Neural cell (in vitro differentiated cells): ENCODE measurements at regions not wholly inside any gene's neighbourhood (a gene's known extent, or its start where the extent isn't known, plus 50 kb on each side); places are given as distances from the start of the nearest gene placed in this dataset.

ENCODE experiments used
- H2AFZ ChIP-seq: fragments of 200-600, 300-800 bp; sonication (generic), shearing (Covaris generic); 2 replicates; pipeline ENCODE4 v1.6.0; 2014; ENCODE audit warnings: low read depth, mild to moderate bottlenecking, antibody characterized with exemption, low read length, moderate library complexity
- H3F3A ChIP-seq: fragments of 200-600 bp; shearing (Covaris generic); 2 replicates; pipeline ENCODE4 v1.6.1; 2016; ENCODE audit warnings: mild to moderate bottlenecking, moderate library complexity, mixed read lengths, antibody characterized with exemption, low read length; ENCODE audit not compliant: insufficient read depth, poor library complexity, severe bottlenecking
- H3K27ac ChIP-seq: fragments of 200-600, 300-800 bp; sonication (generic), shearing (Covaris generic); 2 replicates; pipeline ENCODE4 v1.5.1; 2014; ENCODE audit warnings: mild to moderate bottlenecking, low read length, moderate library complexity
- H3K27me3 ChIP-seq: fragments of 300-800, 200-600 bp; sonication (generic), shearing (Covaris generic); 2 replicates; pipeline ENCODE4 v1.6.0; 2014; ENCODE audit warnings: mild to moderate bottlenecking, low read depth, low read length, moderate library complexity; ENCODE audit not compliant: insufficient read depth
- H3K36me3 ChIP-seq: fragments of 300-800, 200-600 bp; sonication (generic), shearing (Covaris generic); 2 replicates; pipeline ENCODE4 v1.5.1; 2014; ENCODE audit warnings: mild to moderate bottlenecking, antibody characterized with exemption, low read length, moderate library complexity; ENCODE audit not compliant: insufficient read depth
- H3K4me2 ChIP-seq: fragments of 300-800, 200-600 bp; sonication (generic), shearing (Covaris generic); 2 replicates; pipeline ENCODE4 v1.6.0; 2014; ENCODE audit warnings: mild to moderate bottlenecking, low read length
- H3K4me3 ChIP-seq: fragments of 300-800, 200-600 bp; sonication (generic), shearing (Covaris generic); 2 replicates; pipeline ENCODE4 v1.5.1; 2014; ENCODE audit warnings: mild to moderate bottlenecking, low read length, moderate library complexity
- H3K79me2 ChIP-seq: fragments of 200-600 bp; shearing (Covaris generic); replicated peaks from 2 replicates; pipeline ENCODE4 v1.6.0; 2014; ENCODE audit warnings: mild to moderate bottlenecking, low read length, moderate library complexity; ENCODE audit not compliant: insufficient read depth
- H3K9ac ChIP-seq: fragments of 300-800, 200-600 bp; sonication (generic), shearing (Covaris generic); 2 replicates; pipeline ENCODE4 v1.6.1; 2016; ENCODE audit warnings: mild to moderate bottlenecking, low read length, mixed read lengths
- H3K9me2 ChIP-seq: fragments of 200-600 bp; shearing (Covaris generic); 2 replicates; pipeline ENCODE4 v1.6.1; 2016; ENCODE audit warnings: mild to moderate bottlenecking, low read length, mixed read lengths; ENCODE audit not compliant: insufficient read depth
- H3K9me3 ChIP-seq: fragments of 200-600, 300-800 bp; sonication (generic), shearing (Covaris generic); 2 replicates; pipeline ENCODE4 v1.6.1; 2016; ENCODE audit warnings: mild to moderate bottlenecking, mixed run types, low read length, moderate library complexity, mixed read lengths
- H4K20me1 ChIP-seq: fragments of 200-600 bp; shearing (Covaris generic); 2 replicates; pipeline ENCODE4 v1.6.1; 2016; ENCODE audit warnings: mild to moderate bottlenecking, mixed run types; ENCODE audit not compliant: insufficient read depth
- CTCF ChIP-seq: fragments of 450-650 bp; IDR thresholded peaks from 2 replicates; pipeline ENCODE4 v1.5.1; 2014; ENCODE audit warnings: antibody characterized with exemption, mild to moderate bottlenecking, moderate library complexity; ENCODE audit not compliant: poor library complexity, severe bottlenecking
- EP300 ChIP-seq: fragments of 450-650 bp; conservative IDR thresholded peaks from 2 replicates; pipeline ENCODE4 v1.6.1; 2014; ENCODE audit warnings: antibody characterized with exemption, mild to moderate bottlenecking, moderate library complexity; ENCODE audit not compliant: poor library complexity, severe bottlenecking
- EZH2 ChIP-seq: fragments of 200-600, 300-800 bp; shearing (Covaris generic), sonication (generic); IDR thresholded peaks from 2 replicates; pipeline ENCODE4 v1.6.1; 2014; ENCODE audit warnings: antibody characterized with exemption, low read length, borderline replicate concordance, mild to moderate bottlenecking; ENCODE audit not compliant: insufficient read depth, poor library complexity, severe bottlenecking
- MXI1 ChIP-seq: fragments of 450-650 bp; conservative IDR thresholded peaks from 2 replicates; pipeline ENCODE4 v1.6.1; 2014; ENCODE audit warnings: antibody characterized with exemption, mild to moderate bottlenecking; ENCODE audit not compliant: poor library complexity, severe bottlenecking
- POLR2AphosphoS5 ChIP-seq: IDR thresholded peaks from 2 replicates; pipeline ENCODE4 v1.6.1; 2012
- RAD21 ChIP-seq: fragments of 450-650 bp; conservative IDR thresholded peaks from 2 replicates; pipeline ENCODE4 v1.6.1; 2014; ENCODE audit warnings: antibody characterized with exemption, mild to moderate bottlenecking, moderate library complexity
- REST ChIP-seq: IDR thresholded peaks from 2 replicates; pipeline ENCODE4 v1.6.1; 2012; ENCODE audit warnings: borderline replicate concordance
- SMC3 ChIP-seq: fragments of 450-650 bp; conservative IDR thresholded peaks from 2 replicates; pipeline ENCODE4 v1.6.1; 2014; ENCODE audit warnings: antibody characterized with exemption, mild to moderate bottlenecking, moderate library complexity; ENCODE audit not compliant: poor library complexity
- TAF1 ChIP-seq: IDR thresholded peaks from 2 replicates; pipeline ENCODE4 v1.6.1; 2012; ENCODE audit warnings: low read depth

GRCh38 chr2:13919981-13920382 is 712.5 kb upstream of the LRATD1 start:
- Histone ChIP-seq H3K9me3 (no peaks in the 10 kb centered on the region), H3K27me3 (no peaks in the 10 kb centered on the region), H3K27ac (no peak overlapping the region), H3K4me2 (no peak overlapping the region), H2AFZ (no peak overlapping the region), H4K20me1 (no peaks in the 10 kb centered on the region), H3K9ac (no peak overlapping the region), H3K36me3 (no peaks in the 10 kb centered on the region), H3K79me2 (no peaks in the 10 kb centered on the region), H3K9me2 (no peaks in the 10 kb centered on the region), H3K4me3 (no peak overlapping the region), H3F3A (no peaks in the 10 kb centered on the region)
- no peak for TF ChIP-seq MXI1
- no peak for TF ChIP-seq POLR2AphosphoS5
- TF ChIP-seq RAD21: no peak
- TF ChIP-seq CTCF: no peak
- no peak for TF ChIP-seq SMC3
- TF ChIP-seq EP300: no peak
- TF ChIP-seq TAF1: no peak
- TF ChIP-seq REST: no peak
- no peak for TF ChIP-seq EZH2

- Histone ChIP-seq H3K27me3 (no peaks in the 10 kb centered on the region), H2AFZ (no peak overlapping the region), H3K4me3 (no peak overlapping the region), H3K9ac (no peak overlapping the region), H3K79me2 (no peaks in the 10 kb centered on the region), H3F3A (no peaks in the 10 kb centered on the region), H3K9me3 (no peaks in the 10 kb centered on the region), H3K9me2 (no peaks in the 10 kb centered on the region), H3K36me3 (no peaks in the 10 kb centered on the region), H3K4me2 (no peak overlapping the region), H4K20me1 (no peaks in the 10 kb centered on the region), H3K27ac (no peak overlapping the region)
- no peak for TF ChIP-seq POLR2AphosphoS5
- TF ChIP-seq CTCF: no peak
- TF ChIP-seq EZH2: no peak
- no peak for TF ChIP-seq SMC3
- TF ChIP-seq RAD21: no peak
- no peak for TF ChIP-seq MXI1
- no peak for TF ChIP-seq REST
- TF ChIP-seq TAF1: no peak
- TF ChIP-seq EP300: no peak
Measured at GRCh38 chr2:13921245-13921644, 711.3 kb upstream of the LRATD1 start.
